Psoas muscle (tissue), 7 donors: ENCODE measurements at regions not wholly inside any gene's neighbourhood (a gene's known extent, or its start where the extent isn't known, plus 50 kb on each side); places are given as distances from the start of the nearest gene placed in this dataset.

Experiments used
- ATAC-seq, 4 donors: fragments of 200-7000 bp; cut with Tn5 transposase; one replicate each; pipeline ENCODE4 v1.9.1; 2020; ENCODE audit warnings: moderate library complexity in 3 of 4, mild to moderate bottlenecking in 2 of 4
- DNase-seq, 2 donors: peaks; one replicate each; pipeline ENCODE4 v3.0.0-alpha.2; 2020
- H3K27ac ChIP-seq: fragments of 200-600 bp; one replicate; pipeline ENCODE4 v1.8.0; 2022
- H3K27me3 ChIP-seq, 3 donors: fragments of 200-600 bp in 1 of 3; one replicate each; pipeline versions ENCODE4 v1.6.1 to v1.8.0; 2013 to 2022; ENCODE audit warnings: low read length in 2 of 3, mild to moderate bottlenecking in 2 of 3, moderate library complexity in 1 of 3; ENCODE audit not compliant: insufficient read depth in 3 of 3
- H3K36me3 ChIP-seq, 2 donors: fragments of 200-600 bp in 1 of 2; one replicate each; pipeline versions ENCODE4 v1.6.1 to v1.8.0; 2013 to 2022; ENCODE audit warnings: low read depth in 1 of 2, mild to moderate bottlenecking in 1 of 2, moderate library complexity in 1 of 2; ENCODE audit not compliant: insufficient read depth in 1 of 2
- H3K4me1 ChIP-seq: fragments of 200-600 bp; one replicate; pipeline ENCODE4 v1.8.0; 2022
- H3K4me3 ChIP-seq: fragments of 200-600 bp; one replicate; pipeline ENCODE4 v1.8.0; 2022; ENCODE audit warnings: mild to moderate bottlenecking
- H3K9me3 ChIP-seq: fragments of 200-600 bp; one replicate; pipeline ENCODE4 v1.8.0; 2022
- WGBS, 3 donors: extraction: QIAGEN DNeasy Blood & Tissue Kit; methylation state at CpG; one replicate each; pipeline versions ENCODE4 v1.1.6 to v1.1.7; 2013; 5-methylcytosine and 5-hydroxymethylcytosine counted together
- intact Hi-C, 2 donors: fragments of 100-400 bp; cut with DNase I; formaldehyde crosslinking; loops; one replicate each; pipeline versions ENCODE4 v1.11.0 to v1.14.2; 2022
- TF ChIP-seq, protein P1 (sequence below): fragments of 200-600 bp; IDR thresholded peaks from one replicate; pipeline ENCODE4 v1.8.0; 2022; ENCODE audit warnings: antibody characterized with exemption
- donor health status: healthy with polysubstance abuse.
- donor health status: DM: no; HTN: no; CAD: no; lungs with moderate emphysema.
- donor health status: Bipolar disorder and iron deficiency.
- donor health status: healthy.
- donor health status: DM: yes; HTN: yes; CAD: no.
- donor health status: DM: no; HTN: no; CAD: no.
- donor health status: DM: yes; HTN: yes; CAD: no.

DNA sequence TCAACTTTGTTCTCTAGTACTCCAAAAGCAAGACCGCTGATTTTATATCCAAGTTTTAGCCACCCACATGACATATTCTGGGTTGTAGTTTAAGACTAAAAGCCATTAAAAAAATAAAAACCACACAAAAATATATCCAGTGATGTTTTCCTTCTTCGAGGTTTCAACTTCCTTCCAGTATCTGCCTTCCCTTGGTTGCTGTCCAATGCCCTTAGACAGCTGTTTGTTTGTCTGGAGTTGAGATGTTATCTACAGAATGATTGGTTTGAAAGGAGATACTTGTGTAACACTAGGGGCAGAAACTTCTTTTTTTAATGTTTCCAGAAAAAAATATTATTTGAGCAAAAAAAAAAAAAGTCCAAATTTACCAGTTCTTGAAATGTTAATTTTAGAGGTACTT is 591.5 kb upstream of the PCDH9 start:
- intact Hi-C loops = no loop called here
- no peaks in the 10 kb centered on the region for H3K4me1 ChIP-seq
- 44 to 47% (median 46%) methylated on average over 2 of the region's 2 CpGs for WGBS, 3 donors
- H3K27me3 ChIP-seq = no peaks in the 10 kb centered on the region
- no peaks in the 10 kb centered on the region for H3K36me3 ChIP-seq
- ATAC-seq (no peak), DNase-seq (no peak)
- TF ChIP-seq, protein P1, sequence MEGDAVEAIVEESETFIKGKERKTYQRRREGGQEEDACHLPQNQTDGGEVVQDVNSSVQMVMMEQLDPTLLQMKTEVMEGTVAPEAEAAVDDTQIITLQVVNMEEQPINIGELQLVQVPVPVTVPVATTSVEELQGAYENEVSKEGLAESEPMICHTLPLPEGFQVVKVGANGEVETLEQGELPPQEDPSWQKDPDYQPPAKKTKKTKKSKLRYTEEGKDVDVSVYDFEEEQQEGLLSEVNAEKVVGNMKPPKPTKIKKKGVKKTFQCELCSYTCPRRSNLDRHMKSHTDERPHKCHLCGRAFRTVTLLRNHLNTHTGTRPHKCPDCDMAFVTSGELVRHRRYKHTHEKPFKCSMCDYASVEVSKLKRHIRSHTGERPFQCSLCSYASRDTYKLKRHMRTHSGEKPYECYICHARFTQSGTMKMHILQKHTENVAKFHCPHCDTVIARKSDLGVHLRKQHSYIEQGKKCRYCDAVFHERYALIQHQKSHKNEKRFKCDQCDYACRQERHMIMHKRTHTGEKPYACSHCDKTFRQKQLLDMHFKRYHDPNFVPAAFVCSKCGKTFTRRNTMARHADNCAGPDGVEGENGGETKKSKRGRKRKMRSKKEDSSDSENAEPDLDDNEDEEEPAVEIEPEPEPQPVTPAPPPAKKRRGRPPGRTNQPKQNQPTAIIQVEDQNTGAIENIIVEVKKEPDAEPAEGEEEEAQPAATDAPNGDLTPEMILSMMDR = no peak
- no peaks in the 10 kb centered on the region for H3K9me3 ChIP-seq
- no peak overlapping the region for H3K4me3 ChIP-seq
- no peak overlapping the region for H3K27ac ChIP-seq

DNA sequence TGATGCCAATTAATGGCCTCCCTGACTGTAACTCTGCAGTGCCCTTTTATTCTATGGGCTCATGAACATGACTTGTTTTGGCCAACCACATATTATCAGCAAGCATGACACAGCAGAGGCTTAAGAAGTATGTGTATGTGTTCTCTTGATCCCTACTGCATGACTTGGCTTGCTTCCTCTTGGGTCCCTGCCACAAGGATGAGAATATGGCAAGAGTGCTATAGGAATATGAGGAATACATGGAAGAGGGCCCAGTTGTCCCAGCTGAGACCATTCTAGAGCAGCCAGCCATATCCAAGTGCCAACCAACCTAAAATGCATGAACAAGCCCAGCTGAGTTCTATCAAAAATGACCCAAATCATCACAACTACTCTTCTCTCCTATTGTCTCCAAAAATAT is 576.7 kb upstream of the PCDH9 start:
- intact Hi-C loops = no loop called here
- TF ChIP-seq, protein P1 = no peak
- Histone ChIP-seq H3K4me3 (no peak overlapping the region), H3K9me3 (peaks cover 3% of the 10 kb centered on the region), H3K36me3 (no peaks in the 10 kb centered on the region), H3K27me3 (no peaks in the 10 kb centered on the region), H3K27ac (no peak overlapping the region), H3K4me1 (no peaks in the 10 kb centered on the region)
- ATAC-seq = no peak
- DNase-seq = no peak

DNA sequence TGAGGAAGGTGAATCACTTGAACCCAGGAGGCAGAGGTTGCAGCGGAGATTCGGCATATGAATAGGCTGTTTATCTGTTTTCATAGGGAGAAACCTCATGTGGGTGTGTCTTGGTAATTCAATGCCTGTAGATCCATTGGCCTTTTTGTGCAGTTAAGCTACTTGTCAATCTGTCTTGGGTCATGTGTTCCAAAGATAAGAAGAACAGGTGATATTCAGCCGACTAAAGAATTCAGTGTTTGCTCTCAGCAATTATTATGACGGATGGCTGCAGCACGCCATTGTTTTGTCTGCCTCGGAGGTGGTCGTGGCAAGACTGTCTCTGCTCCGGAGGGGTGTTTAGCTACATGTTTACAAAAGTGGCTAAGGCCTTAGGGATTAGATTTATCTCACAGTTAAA is 573.0 kb upstream of the PCDH9 start:
- no peaks in the 10 kb centered on the region for H3K4me1 ChIP-seq
- ATAC-seq = no peak
- no peaks in the 10 kb centered on the region for H3K27me3 ChIP-seq
- H3K27ac ChIP-seq = no peak overlapping the region
- DNase-seq = no peak
- intact Hi-C loops = no loop called here
- 75 to 79% (median 77%) methylated on average over 8 of the region's 8 CpGs for WGBS, 3 donors
- H3K36me3 ChIP-seq = no peaks in the 10 kb centered on the region
- no peaks in the 10 kb centered on the region for H3K9me3 ChIP-seq
- TF ChIP-seq, protein P1 = no peak
- H3K4me3 ChIP-seq = no peak overlapping the region

DNA sequence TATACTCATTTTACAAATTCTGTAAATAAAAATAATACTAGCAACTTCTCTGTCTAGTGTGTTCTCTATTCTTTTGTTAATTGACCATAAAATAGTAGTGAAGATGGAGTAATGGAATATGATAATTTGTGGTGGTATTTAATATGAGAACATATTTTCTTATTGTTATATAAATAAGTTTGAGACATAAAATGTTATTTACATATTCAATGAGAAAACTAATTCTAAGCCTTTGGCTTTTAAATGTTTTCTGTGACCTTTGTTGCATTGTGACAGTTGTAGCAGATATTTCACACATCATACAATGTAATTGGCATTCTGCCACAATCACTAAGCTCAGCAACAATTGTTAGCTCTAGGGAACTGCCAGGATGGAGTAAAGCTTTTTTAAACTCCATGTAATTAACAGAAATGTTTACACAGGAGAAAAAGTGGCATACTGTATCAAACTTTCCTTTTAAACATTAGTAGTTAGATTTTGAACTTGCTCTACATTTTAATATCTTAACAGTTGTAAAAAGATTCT is 562.1 kb upstream of the PCDH9 start:
- no peak overlapping the region for H3K4me3 ChIP-seq
- no peak for DNase-seq
- no peaks in the 10 kb centered on the region for H3K4me1 ChIP-seq
- TF ChIP-seq, protein P1 = no peak
- H3K27ac ChIP-seq = no peak overlapping the region
- ATAC-seq = no peak
- H3K36me3 ChIP-seq = no peaks in the 10 kb centered on the region
- intact Hi-C loops = no loop called here
- no peaks in the 10 kb centered on the region for H3K9me3 ChIP-seq
- no peaks in the 10 kb centered on the region for H3K27me3 ChIP-seq

DNA sequence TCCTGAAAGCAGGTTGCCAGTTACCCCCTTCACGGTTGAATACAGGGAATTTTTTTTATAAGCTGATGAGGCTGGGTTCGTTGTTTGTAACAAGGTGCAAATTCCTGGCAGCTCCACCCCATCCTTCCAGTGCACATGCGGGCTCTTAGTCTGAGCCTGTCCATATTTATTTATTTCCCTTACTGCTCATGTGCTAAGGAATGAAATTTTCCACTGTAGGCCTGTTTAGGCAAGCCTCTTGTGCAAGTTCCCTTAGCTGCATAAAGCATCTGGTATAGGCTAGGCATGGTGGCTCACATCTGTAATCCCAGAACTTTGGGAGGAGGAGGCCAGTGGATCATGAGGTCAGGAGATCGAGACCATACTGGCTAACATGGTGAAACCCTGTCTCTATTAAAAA is 560.9 kb upstream of the PCDH9 start:
- Histone ChIP-seq H3K27ac (no peak overlapping the region), H3K27me3 (no peaks in the 10 kb centered on the region), H3K36me3 (no peaks in the 10 kb centered on the region), H3K4me3 (no peak overlapping the region), H3K4me1 (no peaks in the 10 kb centered on the region), H3K9me3 (no peaks in the 10 kb centered on the region)
- no peak for ATAC-seq
- TF ChIP-seq, protein P1 = no peak
- intact Hi-C loops = no loop called here
- no peak for DNase-seq
- 79 to 81% (median 81%) methylated on average over 4 of the region's 4 CpGs for WGBS, 3 donors
